ENCODE measurements at regions not wholly inside any gene's neighbourhood (a gene's known extent, or its start where the extent isn't known, plus 50 kb on each side); places are given as distances from the start of the nearest gene placed in this dataset.
"Not testable (repeated sequence)": the region's sequence is repeated elsewhere in the genome, so short reads cannot be mapped to it uniquely, and the experiment has no call there.

GRCh38 chr3:91442483-91442882 lies 2335.1 kb downstream of the EPHA3 start:
- not testable (repeated sequence) for TF ChIP-seq CTCF (conservative IDR thresholded peaks at IDR 0.05; ENCODE audit: low read length); EZH2phosphoT487 (IDR thresholded peaks at IDR 0.05; ENCODE audit: borderline replicate concordance, low read depth, low read length)

Data from OCI-LY7 (cell line).